HepG2 (cell line): ENCODE measurements at regions not wholly inside any gene's neighbourhood (a gene's known extent, or its start where the extent isn't known, plus 50 kb on each side); places are given as distances from the start of the nearest gene placed in this dataset.

ENCODE experiments used
- ATAC-seq: fragments of 200-7000 bp; cut with Tn5 transposase; 3 replicates; pipeline ENCODE4 v1.9.1; 2020; ENCODE audit warnings: mild to moderate bottlenecking, moderate library complexity
- BruUV-seq: library from RNA; stranded (reverse); fragments of 400-500 nt; replicated peaks from 2 replicates; lab custom pipeline; 2021; lab: Mats Ljungman, UMichigan
- CTCF ChIA-PET: fragments of 300-600 bp; formaldehyde crosslinking; extraction: SDS; loops from one replicate; lab custom pipeline; 2021; ENCODE audit warnings: low total read pairs, inconsistent platforms, low intra/inter-chr PET ratio; lab: Yijun Ruan, JAX
- POLR2A ChIA-PET: fragments of 350-600 bp; sonication (Branson Sonifier 250); formaldehyde crosslinking; loops from one replicate; lab custom pipeline; 2020; ENCODE audit warnings: antibody characterized with exemption, inconsistent platforms; lab: Yijun Ruan, JAX
- DNase-seq: peaks from one replicate; pipeline ENCODE4 v3.0.0-alpha.2; 2015; ENCODE audit warnings: low spot score
- FAIRE-seq: peaks from 3 replicates; lab custom pipeline; 2011; peaks lifted over from hg19 to GRCh38; lab: Jason Lieb, UNC
- H2AFZ ChIP-seq: one replicate; pipeline ENCODE4 v1.6.1; 2011; ENCODE audit warnings: low read length, inconsistent platforms
- H3K27ac ChIP-seq: fragments of 300-600 bp; 3 replicates; pipeline ENCODE4 v1.8.0; 2011; ENCODE audit warnings: mixed run types, mild to moderate bottlenecking, mixed read lengths, low read length, inconsistent platforms; ENCODE audit not compliant: insufficient read depth; ENCODE audit errors: extremely low read length
- H3K27me3 ChIP-seq, 2 experiments: fragments of 200-600 bp in 1 of 2; 2 replicates in 1 of 2; 3 replicates in 1 of 2; pipeline versions ENCODE4 v1.6.0 to v1.8.0; 2011; ENCODE audit warnings: low read length in 2 of 2, mild to moderate bottlenecking in 2 of 2, moderate library complexity in 2 of 2, inconsistent platforms in 1 of 2; ENCODE audit not compliant: insufficient read depth in 2 of 2, control insufficient read depth in 1 of 2
- H3K36me3 ChIP-seq, 2 experiments: fragments of 200-600 bp in 1 of 2; replicated peaks in 1 of 2; 2 replicates in 1 of 2; 3 replicates in 1 of 2; pipeline versions ENCODE4 v1.5.1 to v1.8.0; 2011; ENCODE audit warnings: low read length in 2 of 2, inconsistent platforms in 1 of 2; ENCODE audit not compliant: insufficient read depth in 2 of 2, control insufficient read depth in 1 of 2
- H3K4me1 ChIP-seq: 2 replicates; pipeline ENCODE4 v1.5.1; 2012; ENCODE audit warnings: low read length, inconsistent platforms; ENCODE audit not compliant: insufficient read depth
- H3K4me2 ChIP-seq: 2 replicates; pipeline ENCODE4 v1.6.0; 2011; ENCODE audit warnings: low read depth, low read length, inconsistent platforms
- H3K4me3 ChIP-seq, 3 experiments: fragments of 200-600 bp in 1 of 3; sonication (generic), shearing (Covaris generic) in 1 of 3; replicated peaks in 1 of 3; 2 replicates each; pipeline ENCODE4 v1.5.1; 2011 to 2016; ENCODE audit warnings: low read length in 3 of 3, inconsistent platforms in 2 of 3, low read depth in 2 of 3, mild to moderate bottlenecking in 2 of 3, control low read depth in 1 of 3, mixed read lengths in 1 of 3; ENCODE audit not compliant: insufficient read depth in 1 of 3
- H3K79me2 ChIP-seq: one replicate; pipeline ENCODE4 v1.6.1; 2011; ENCODE audit warnings: low read length, inconsistent platforms; ENCODE audit not compliant: insufficient read depth
- H3K9ac ChIP-seq: 2 replicates; pipeline ENCODE4 v1.6.0; 2011; ENCODE audit warnings: mild to moderate bottlenecking, low read depth, low read length, inconsistent platforms; ENCODE audit not compliant: insufficient read depth
- H3K9me3 ChIP-seq: 2 replicates; pipeline ENCODE4 v1.5.1; 2012; ENCODE audit warnings: mild to moderate bottlenecking, low read length
- H4K20me1 ChIP-seq: 2 replicates; pipeline ENCODE4 v1.6.0; 2011; ENCODE audit warnings: inconsistent platforms, mild to moderate bottlenecking, low read length, moderate library complexity; ENCODE audit not compliant: insufficient read depth
- ARNT ChIP-seq: fragments of 450-650 bp; IDR thresholded peaks from 2 replicates; pipeline ENCODE4 v1.6.1; 2017
- ATF1 ChIP-seq: IDR thresholded peaks from 2 replicates; pipeline ENCODE4 v1.6.1; 2016; ENCODE audit warnings: mild to moderate bottlenecking, control low read depth
- ATM ChIP-seq: fragments of 450-650 bp; IDR thresholded peaks from 2 replicates; pipeline ENCODE4 v1.7.1; 2017; ENCODE audit warnings: mild to moderate bottlenecking, borderline replicate concordance
- ZNF260 ChIP-seq: sonication (generic); formaldehyde crosslinking; IDR thresholded peaks from 2 replicates; pipeline ENCODE4 v1.4.0; 2020; ENCODE audit warnings: missing genetic modification reagents, low read depth, mild to moderate bottlenecking, borderline replicate concordance
- ZNF589 ChIP-seq: sonication (generic); formaldehyde crosslinking; conservative IDR thresholded peaks from 2 replicates; pipeline ENCODE4 v1.8.0; 2022; ENCODE audit warnings: mild to moderate bottlenecking, moderate library complexity, missing genetic modification reagents
- WGBS: methylation state at CpG from one replicate; pipeline ENCODE4 v1.1.6; 2017; ENCODE audit warnings: low lambda C conversion rate; 5-methylcytosine and 5-hydroxymethylcytosine counted together
- in situ Hi-C: cut with HindIII; loops from 2 replicates; pipeline ENCODE4 v1.10.0; 2017; ENCODE audit warnings: low pct_unique_long_range_greater_than_20kb; ENCODE audit not compliant: extremely low pct_ligation_motif_present
- intact Hi-C: fragments of 100-400 bp; cut with micrococcal nuclease; formaldehyde crosslinking; loops from one replicate; pipeline ENCODE4 v1.10.0; 2022; ENCODE audit not compliant: unreplicated experiment
- TF ChIP-seq, protein P1 (sequence below): sonication (generic); formaldehyde crosslinking; IDR thresholded peaks from 2 replicates; pipeline ENCODE4 v1.4.0; 2020; ENCODE audit warnings: low read depth, mild to moderate bottlenecking, missing genetic modification reagents
- TF ChIP-seq, protein P2 (sequence below): sonication (generic); formaldehyde crosslinking; IDR thresholded peaks from 2 replicates; pipeline ENCODE4 v1.4.0; 2020; ENCODE audit warnings: mild to moderate bottlenecking, missing genetic modification reagents
- TF ChIP-seq, protein P3 (sequence below): sonication (generic); formaldehyde crosslinking; IDR thresholded peaks from 2 replicates; pipeline ENCODE4 v1.9.0; 2022; ENCODE audit warnings: missing genetic modification reagents, mild to moderate bottlenecking, borderline replicate concordance

DNA sequence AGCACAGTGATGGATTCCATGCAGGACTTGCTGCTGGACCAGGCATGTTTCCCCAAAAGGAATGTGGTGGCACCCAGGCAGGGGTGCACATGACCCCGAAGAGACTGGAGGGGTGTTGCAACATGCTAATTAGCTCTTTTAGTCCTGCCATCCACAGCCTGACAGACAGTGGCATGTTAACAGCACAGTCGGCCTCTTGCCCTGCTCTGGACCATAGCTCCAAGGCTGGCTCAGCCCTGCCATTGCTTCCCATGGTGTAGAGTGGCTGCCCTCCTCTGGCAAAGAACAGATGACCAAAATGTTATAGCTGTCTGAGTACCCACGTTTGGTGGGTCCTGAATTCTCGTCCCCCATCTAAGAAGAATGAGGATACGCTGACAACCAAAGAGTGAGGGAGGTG is 736.4 kb upstream of the PTPRD start:
- TF ChIP-seq, protein P1, sequence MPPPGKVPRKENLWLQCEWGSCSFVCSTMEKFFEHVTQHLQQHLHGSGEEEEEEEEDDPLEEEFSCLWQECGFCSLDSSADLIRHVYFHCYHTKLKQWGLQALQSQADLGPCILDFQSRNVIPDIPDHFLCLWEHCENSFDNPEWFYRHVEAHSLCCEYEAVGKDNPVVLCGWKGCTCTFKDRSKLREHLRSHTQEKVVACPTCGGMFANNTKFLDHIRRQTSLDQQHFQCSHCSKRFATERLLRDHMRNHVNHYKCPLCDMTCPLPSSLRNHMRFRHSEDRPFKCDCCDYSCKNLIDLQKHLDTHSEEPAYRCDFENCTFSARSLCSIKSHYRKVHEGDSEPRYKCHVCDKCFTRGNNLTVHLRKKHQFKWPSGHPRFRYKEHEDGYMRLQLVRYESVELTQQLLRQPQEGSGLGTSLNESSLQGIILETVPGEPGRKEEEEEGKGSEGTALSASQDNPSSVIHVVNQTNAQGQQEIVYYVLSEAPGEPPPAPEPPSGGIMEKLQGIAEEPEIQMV (CRISPR knock-in tag) = no peak
- TF ChIP-seq ZNF260 (CRISPR knock-in tag) (no peak), ATM (no peak), ZNF589 (CRISPR knock-in tag) (no peak), ATF1 (CRISPR knock-in tag) (no peak), ARNT (no peak)
- TF ChIP-seq, protein P2, sequence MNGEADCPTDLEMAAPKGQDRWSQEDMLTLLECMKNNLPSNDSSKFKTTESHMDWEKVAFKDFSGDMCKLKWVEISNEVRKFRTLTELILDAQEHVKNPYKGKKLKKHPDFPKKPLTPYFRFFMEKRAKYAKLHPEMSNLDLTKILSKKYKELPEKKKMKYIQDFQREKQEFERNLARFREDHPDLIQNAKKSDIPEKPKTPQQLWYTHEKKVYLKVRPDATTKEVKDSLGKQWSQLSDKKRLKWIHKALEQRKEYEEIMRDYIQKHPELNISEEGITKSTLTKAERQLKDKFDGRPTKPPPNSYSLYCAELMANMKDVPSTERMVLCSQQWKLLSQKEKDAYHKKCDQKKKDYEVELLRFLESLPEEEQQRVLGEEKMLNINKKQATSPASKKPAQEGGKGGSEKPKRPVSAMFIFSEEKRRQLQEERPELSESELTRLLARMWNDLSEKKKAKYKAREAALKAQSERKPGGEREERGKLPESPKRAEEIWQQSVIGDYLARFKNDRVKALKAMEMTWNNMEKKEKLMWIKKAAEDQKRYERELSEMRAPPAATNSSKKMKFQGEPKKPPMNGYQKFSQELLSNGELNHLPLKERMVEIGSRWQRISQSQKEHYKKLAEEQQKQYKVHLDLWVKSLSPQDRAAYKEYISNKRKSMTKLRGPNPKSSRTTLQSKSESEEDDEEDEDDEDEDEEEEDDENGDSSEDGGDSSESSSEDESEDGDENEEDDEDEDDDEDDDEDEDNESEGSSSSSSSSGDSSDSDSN (CRISPR knock-in tag) = no peak
- TF ChIP-seq, protein P3, sequence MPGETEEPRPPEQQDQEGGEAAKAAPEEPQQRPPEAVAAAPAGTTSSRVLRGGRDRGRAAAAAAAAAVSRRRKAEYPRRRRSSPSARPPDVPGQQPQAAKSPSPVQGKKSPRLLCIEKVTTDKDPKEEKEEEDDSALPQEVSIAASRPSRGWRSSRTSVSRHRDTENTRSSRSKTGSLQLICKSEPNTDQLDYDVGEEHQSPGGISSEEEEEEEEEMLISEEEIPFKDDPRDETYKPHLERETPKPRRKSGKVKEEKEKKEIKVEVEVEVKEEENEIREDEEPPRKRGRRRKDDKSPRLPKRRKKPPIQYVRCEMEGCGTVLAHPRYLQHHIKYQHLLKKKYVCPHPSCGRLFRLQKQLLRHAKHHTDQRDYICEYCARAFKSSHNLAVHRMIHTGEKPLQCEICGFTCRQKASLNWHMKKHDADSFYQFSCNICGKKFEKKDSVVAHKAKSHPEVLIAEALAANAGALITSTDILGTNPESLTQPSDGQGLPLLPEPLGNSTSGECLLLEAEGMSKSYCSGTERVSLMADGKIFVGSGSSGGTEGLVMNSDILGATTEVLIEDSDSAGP (CRISPR knock-in tag) = no peak
- ATAC-seq (no peak), FAIRE-seq (no peak), DNase-seq (no peak)
- no TSS peak for BruUV-seq
- POLR2A ChIA-PET = no interaction called here
- H3K4me1 ChIP-seq = no peaks in the 10 kb centered on the region
- in situ Hi-C loops = no loop called here
- H3K27me3 ChIP-seq = no peaks in the 10 kb centered on the region
- no peak overlapping the region for H3K9ac ChIP-seq
- no peak overlapping the region for H2AFZ ChIP-seq
- no peak overlapping the region for H3K4me2 ChIP-seq
- intact Hi-C loops = no loop called here
- CTCF ChIA-PET = no interaction called here
- H4K20me1 ChIP-seq = no peaks in the 10 kb centered on the region
- H3K79me2 ChIP-seq = no peaks in the 10 kb centered on the region
- no peak overlapping the region for H3K4me3 ChIP-seq
- H3K27ac ChIP-seq = no peak overlapping the region
- H3K9me3 ChIP-seq = peaks cover 74% of the 10 kb centered on the region
- no peaks in the 10 kb centered on the region for H3K36me3 ChIP-seq
- 2% methylated on average over 3 of the region's 5 CpGs for WGBS
